ELF-1 (cell line): ENCODE measurements at regions not wholly inside any gene's neighbourhood (a gene's known extent, or its start where the extent isn't known, plus 50 kb on each side); places are given as distances from the start of the nearest gene placed in this dataset.
A peak's percentile ranks its signal among the peaks of the same experiment; 100 is the strongest.

Source experiments
- DNase-seq: peaks from one replicate; pipeline ENCODE4 v3.0.0-alpha.2; 2016; ENCODE audit warnings: low read depth, low spot score

DNA sequence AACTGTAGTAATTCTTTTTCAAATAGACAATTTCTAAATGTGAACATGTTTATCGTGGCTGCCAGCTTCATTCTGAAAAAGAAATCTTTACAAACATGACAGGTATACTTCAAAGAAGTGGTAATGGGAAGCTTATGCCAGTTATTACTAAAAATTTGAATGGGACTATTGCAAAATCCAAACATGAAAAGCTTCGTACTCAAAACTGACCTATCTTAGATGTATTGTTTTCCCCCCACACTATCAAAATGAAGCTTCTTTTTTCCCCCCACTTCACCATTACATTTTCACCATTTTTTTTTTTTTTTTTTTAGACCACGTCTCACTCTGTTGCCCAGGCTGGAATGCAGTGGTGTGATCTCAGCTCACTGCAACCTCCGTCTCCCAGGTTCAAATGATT lies 50.4 kb upstream of the SERTAD2 start:
- DNase-seq = no peak

DNA sequence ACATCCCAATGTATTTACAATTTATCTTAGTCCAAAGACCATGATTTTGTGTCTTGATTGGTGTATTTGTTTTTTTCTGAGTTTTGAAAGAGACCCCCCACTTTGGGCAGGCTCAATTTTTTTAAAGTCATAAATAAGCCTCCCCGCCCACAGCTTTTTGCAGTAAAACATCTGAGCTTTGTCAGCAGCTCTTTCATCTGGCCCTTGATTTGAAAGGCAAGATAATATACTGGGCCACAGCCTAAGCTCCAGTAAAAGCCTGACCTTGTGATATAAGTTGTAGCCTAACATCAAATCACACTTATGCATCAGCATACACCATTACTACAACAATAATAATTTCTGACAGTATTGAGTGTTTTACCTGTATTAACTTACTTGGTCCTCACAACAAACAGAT lies 51.3 kb upstream of the SERTAD2 start:
- no peak for DNase-seq

DNA sequence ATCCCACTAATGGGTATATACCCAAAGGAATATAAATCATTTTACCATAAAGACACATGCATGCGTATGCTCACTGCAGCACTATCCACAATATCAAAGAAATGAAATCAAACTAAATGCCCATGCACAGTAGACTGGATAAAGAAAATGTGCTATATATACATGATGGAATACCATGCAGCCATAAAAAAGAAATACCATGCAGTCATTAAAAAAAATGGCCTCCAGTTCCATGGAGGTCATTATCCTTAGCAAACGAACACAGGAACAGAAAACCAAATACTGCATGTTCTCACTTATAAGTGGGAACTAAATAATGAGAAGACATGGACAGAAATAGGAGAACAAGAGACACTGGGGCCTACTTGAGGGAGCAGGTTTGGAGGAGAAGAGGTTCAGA lies 53.6 kb upstream of the SERTAD2 start:
- no peak for DNase-seq

DNA sequence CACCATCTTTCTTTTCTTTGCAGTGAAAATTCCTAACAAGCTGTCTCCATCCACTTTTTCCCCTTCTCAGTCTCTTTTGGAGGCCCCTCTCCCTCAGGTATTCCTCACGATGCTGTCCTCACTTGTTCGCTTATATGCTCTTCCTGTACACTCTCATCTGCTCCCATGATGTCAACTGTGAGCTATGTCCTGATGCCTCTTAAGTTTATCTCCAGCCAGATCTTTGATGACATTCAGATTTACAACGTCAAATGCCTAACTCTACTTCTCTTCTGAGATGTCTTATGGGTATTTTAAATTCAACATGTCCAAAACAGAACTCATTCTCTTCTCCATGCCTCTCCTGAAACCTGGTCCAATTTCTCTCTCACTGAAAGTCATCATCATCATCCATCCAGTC lies 55.1 kb upstream of the SERTAD2 start:
- no peak for DNase-seq

DNA sequence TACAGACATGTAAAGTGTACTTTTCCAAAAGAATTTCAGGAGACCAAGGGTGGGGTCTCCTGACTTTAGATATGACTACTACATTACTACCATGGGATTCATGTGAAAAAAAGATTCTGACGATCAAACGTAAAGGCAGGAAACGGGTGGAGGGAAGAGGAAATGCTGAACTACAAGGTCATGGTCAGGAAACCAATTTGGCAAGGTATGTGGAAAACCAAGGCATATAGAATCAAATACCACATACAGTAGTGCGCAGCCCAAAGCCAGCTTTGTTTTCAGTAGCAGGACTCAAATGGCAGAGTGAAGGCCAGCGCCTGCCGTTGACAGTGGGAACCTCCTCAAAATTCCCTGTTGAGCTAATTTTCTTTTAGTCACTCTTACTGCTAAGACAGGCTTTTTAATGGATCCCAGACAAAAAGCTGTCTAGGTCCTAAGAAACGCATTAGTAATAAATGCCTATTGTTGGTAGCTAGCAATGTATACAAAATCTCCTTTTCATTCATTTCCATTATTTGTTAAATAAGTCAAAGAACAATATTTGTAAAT lies 57.6 kb upstream of the SERTAD2 start:
- no peak for DNase-seq

DNA sequence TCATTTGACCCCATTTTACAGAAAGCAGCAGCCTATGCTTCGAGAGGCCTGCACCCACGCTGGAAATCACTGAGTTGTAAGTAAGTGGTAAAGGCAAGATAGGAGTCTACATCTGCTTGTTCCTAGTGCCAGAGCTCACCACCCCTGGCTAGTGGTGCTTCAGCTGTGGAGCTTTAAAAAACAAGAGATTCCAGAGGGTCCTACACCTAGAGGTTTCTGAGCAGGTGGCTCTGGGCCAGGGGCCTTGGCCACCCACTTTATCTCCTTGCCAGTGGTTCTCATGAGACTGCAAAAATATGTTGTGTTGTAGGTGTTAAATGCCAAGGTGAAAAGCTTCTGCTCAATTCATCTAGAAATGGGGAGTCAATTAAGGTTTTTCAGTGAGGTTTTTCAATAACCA lies 60.0 kb upstream of the SERTAD2 start:
- DNase-seq = no peak

DNA sequence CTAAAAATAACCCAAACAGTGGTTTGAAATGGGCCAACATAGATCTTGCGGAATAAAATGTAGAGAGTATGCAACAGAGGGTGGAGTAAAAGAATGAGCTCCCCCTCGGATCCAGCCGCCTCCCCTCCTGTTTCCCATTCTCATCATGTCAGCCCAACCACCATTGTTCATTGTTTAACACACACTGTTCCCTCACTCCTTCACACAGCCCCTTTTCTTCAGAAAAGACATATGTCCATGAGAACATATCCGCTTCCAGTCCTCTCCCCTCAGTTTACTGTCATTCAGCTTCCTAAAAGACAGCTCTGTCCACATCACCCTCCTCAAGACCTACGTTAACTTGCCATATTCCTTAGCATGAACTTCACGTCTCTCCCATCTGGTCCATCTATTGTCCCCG lies 62.9 kb upstream of the SERTAD2 start:
- no peak for DNase-seq

DNA sequence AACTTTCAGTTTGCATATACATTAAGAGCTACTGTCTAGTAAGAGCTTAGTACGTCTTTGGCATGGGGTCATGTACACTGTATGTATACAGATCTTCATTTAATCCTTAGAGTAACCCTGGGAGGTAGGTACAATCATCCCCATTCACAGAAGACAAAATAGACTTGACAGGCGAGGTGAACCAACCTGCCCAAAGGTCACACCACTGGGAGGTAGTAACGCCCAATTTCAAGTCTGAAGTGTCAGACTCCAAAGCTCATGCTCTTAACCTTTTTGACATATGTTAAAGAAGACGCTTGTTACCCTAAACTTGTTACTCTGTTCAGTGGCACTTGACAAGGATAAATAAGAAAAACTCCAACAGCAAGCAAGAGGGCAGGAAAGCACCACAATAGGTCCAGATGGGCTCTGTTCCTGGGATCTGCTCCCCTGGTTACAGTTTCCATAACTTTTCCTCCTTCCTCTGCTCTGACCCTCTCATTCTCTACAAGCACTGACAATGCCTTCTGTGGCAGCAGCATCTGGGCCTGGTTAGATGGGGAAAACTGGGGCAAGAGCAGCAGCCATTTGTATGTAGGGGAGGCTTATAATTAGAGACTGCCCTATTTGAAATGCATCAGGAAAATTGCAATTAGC lies 64.7 kb upstream of the SERTAD2 start:
- DNase-seq = no peak

DNA sequence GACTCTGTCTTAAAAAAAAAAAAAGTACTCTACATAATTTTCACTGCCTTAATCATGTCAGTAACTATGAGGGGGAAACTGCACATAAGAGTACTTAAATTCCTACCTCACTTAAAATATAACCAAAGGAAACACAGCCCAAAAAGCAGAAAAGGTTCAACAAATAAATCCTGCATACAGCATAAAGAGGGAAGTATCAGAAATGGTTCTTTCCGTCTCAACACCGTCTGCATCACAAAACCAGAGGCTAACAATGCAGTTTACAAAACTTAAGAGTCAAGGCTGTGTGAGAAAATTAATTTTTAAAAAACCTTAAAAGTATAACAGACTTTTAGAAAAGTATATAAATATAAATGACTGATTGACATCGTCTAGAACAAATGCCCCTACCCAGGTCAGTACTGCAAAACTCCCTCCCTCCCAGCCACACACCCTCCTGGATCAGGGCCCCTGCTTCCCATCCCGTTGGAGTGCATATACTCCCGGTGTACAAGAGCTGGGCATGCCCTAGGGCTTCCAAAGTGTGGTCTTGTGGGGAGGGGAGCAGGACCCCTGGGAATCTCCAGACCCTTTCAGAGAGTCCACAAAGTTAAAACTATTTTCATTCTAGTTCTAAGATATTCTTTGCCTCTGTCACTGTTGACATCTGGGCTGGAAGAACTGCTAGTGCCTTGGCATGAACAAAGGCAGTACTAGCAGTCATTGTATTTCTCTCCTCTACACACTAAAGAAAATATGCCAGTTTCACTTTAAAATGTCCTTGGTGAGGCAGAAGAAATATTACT lies 67.0 kb upstream of the SERTAD2 start:
- DNase-seq = no peak

DNA sequence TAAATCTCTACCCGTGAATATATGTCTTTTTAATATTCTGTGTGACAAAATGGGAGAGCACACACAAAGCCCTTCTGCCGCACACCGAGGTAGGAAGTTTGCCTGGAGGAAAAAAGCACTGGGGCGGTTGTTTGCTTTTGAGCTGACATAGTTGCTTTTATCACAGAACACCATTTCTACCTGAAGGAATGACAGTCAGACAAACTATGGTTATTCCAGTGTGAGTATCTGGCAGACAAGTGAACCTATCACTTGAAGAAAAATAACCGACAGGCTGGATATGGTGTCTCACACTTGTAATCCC lies 67.6 kb upstream of the SERTAD2 start:
- DNase-seq = no peak

DNA sequence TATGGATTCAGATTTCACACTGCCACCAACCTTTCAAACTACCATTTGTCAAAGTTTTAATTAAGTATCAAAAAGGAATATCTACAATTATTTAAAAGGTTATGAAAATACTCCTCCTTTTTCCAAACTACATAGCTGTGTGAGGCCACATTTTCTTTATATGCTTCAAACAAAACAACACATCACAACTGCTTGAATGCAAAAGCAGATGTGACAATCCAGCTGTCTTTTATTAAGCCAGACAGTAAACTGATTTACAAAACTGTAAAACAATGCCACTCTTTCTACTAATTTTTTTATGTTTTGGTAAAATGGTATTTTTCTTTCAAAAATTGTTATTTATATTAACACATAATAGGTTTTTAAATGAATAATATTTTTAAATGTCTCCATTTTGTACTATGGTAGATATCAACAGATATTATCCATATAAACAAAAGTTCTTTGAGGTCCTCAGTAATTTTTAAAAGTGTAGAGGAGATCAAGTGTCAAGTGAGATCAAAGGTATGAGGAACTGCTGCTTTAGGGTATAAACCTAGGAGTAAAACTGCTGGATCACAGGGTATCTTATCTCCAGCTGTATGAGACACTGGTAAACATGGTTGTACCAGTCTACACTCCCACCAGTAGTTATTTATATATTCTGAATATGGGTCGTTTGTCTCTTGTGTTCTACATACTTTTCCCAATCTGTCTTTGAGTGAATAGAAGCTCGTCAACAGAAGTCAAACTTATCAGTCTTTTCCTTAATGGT lies 68.8 kb upstream of the SERTAD2 start:
- no peak for DNase-seq

DNA sequence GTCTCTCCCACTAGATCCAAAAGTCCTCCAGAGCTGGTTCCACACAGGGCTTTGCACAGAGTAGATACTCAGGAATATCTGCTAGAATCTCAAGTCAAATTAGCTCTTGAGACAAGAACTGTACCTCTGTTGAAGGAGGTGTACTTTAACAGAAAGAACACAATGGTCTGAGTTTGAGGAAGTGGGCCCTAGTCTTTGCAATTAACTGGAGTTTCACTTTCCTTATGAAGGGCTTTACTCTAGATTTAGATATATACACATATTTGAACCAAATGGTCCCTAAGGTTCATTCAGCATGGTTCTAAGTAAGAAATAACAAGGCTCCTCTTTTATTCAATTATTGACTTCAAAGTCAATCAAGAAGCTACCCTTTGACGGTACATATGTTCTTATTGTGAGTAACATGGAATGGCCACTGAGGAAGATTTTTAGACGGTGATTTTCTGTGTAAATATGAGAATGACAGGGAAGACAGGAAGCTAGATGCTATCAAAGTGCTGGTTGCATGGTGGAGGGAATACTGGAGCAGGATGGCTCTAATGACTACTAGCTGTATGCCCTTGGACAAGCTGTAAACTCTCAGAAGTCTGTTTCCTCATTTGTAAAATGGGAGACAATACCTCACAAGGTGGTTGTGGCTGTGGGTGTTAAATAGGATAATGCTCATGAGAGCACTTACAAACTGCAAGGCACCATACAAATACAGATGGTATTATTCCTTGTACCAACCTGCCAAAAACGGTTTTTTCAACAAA lies 73.5 kb upstream of the SERTAD2 start:
- DNase-seq = no peak

DNA sequence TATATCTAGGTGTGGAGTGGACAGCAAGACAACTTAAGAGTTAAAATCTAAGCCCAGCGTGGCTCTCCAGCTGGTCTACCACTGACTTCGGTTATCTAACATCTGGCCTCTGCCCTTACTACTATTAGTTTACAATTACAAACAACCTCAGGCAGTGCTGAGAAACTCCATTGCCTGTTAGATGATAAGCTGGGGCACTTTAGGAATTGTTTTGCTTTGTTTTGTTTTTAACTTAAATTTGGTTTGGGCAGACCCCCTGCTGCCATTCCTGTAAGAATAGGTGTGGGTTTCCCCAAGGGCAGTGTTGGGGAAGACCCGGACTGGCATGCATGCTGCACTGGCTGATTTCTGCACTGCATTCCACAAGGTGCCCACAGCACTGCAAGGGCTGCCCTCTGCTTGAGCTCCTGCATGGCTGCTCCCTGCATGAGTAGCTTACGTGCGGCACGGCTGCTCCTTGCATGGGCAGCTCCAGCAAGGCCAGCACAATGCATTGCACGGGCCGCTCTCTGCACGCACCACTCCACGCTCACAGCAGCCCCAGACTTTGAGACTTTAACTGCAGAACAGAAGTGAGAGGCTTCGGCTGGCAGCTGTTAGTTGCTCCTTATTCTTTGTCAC lies 74.2 kb upstream of the SERTAD2 start:
- DNase-seq = peak; percentile 85

DNA sequence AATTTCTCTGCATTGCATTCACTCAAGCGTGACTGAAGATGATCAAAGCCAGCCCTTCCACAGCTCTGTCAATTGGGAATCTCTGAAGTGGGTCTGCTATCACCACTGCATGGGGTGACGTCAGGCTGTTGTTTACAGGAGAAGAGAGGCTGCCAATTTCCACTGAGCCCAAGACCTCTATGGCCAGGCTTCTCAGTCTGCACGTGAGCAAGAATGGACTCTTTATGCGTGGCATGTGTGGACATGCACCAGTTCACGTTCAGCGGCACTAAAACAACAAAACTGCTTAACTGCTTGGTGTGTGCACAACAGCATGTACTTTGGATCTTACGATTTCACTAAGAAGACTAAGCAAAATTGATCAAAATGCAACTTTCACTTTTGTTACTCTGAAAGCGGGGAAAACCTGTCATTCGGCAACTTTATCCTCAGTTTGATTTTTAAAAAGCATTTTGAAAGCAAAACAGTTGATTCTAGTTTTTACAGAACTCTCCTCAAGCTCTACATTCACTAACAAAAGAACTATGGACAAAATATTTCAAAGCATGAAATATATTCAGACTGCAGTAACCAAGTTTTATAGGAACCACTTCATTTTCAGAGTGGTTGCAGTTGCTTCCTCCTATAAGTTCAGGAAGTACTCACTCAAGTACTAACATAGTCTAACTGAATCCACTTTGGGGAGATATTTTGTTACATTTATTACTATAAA lies 77.0 kb upstream of the SERTAD2 start:
- DNase-seq = peak; percentile 73

DNA sequence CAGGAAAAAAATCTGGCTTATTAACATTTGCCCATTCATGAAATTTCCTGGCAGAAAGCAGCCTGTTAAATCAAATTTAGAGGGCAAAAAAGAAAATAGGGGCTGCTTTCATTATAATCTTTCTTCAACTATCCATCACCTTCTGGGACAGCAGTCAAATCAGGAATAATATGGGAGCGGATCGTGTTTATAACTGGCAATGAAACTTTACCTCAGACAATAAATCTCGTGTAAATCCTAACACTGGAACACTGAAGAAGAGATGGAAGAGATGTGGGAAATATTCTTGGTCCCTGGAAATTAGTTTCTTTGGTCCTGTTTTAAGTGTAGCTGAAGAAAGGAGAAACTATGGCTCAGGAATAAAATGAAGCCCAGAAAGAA lies 77.5 kb upstream of the SERTAD2 start:
- DNase-seq = no peak

DNA sequence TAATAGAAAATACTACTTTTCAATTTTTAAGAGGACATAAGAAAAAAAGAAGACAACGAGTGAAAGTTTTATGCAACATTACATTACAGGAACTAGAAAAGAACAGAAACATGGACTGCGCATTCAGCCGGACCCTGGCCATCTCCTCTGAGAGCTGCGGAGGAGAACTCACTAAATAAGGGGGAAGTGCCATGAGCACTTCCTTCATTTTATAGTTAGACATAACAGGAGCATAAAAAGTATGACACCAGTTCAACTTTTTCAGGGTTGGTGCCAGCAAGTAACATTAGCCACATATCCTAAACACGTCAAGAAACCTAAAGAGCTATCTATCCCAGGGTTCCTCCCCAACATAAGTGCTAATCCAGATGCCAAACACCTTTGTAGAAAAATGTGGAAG lies 78.0 kb upstream of the SERTAD2 start:
- DNase-seq = no peak

DNA sequence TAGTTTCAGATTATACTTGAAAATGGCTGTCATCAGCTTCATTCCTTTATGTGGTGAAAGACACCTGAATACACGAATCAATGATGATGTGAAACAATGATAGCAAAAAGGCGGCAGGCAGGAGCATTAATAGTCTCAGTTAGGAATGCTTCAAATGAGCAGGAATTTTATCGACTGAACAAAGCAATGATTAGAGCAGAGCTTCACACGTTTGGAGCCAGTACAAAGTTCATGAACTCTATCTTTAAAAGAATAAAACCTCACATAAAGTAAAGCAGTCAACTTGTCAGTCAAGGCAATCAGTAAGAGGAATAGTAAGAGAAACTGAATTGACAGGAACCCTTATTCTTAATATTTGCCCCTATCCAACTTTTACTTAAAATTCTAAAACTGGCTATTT lies 78.4 kb upstream of the SERTAD2 start:
- DNase-seq = no peak

DNA sequence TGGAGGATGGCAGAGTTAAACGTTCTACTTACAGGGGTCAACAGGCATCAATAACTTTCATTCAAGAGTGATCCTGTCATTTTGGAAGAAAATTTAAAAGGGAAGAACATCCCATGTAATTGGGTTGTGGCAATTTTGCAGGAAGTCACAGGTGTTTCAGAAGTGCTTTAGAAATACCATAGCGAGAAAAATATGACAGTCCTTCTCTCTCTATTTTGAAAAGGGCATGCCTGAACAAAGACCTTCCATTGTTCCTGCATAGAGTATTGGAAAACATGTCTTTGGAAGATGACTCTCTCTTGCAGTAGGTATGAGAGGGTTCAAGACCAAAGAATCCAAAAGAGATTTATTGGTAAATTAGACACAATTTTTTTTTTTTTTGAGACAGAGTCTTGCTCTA lies 81.8 kb upstream of the SERTAD2 start:
- DNase-seq = no peak

DNA sequence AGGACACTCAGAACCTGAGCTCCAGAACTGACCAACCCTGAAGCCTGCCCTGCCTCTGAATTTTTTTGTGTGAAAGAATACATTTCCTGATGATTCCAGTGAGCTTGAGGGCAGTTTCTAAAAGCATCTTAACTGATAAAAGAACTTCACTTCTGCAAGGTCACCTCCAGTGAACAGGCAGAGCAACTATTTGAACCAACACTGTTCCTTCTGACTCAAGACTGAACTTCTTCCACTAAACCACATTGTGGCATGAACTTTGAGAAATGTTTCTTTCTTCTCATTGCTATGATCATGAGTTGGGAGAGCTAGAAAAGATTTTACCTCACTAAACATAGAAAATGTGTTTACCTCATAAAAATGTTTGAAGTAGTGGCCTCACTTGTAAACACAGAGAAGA lies 83.8 kb upstream of the SERTAD2 start:
- DNase-seq = no peak

DNA sequence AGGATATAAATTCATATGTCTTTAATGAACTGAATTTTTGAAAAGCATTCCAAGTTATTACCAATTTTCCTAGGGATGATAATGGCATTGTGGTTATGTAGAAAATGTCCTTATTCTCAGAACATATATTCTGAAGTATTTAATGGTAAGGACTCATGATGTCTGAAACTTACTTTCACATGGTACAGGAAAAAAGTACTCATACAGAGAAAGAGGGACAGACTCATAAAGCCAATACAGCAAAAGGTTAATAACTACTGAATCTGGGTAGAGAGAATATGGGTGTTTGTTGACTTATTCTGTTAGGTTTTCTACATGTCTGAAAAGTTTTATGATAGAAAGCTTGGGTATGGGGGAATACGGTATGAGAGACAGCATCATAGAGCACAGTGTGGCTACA lies 84.3 kb upstream of the SERTAD2 start:
- no peak for DNase-seq

DNA sequence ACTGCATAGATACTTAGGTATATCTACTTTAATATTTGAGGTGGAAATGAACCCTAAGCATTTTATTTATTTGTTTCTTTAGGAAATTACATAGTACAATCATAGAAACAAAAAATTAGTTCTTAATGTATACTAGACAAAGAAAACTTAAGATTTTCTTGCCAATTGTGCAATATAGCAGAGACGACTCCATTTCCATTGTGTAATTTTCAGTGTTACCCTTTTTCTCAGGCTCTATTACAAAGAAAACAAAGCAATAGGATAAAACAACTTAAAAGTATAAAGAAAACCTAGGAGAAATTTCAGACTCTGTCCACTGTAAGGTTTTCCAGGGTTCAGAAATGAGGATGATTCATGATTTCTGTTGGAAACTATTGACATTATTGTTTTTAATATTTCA lies 89.0 kb upstream of the SERTAD2 start:
- no peak for DNase-seq
